CD4-positive, alpha-beta T cell treated with Interleukin-6 for 4 hours (primary cell): ENCODE measurements at regions not wholly inside any gene's neighbourhood (a gene's known extent, or its start where the extent isn't known, plus 50 kb on each side); places are given as distances from the start of the nearest gene placed in this dataset.
A peak's percentile ranks its signal among the peaks of the same experiment; 100 is the strongest.

Experiments
- DNase-seq: peaks from one replicate; pipeline ENCODE4 v3.0.0-alpha.2; 2020; ENCODE audit warnings: mixed read lengths

DNA sequence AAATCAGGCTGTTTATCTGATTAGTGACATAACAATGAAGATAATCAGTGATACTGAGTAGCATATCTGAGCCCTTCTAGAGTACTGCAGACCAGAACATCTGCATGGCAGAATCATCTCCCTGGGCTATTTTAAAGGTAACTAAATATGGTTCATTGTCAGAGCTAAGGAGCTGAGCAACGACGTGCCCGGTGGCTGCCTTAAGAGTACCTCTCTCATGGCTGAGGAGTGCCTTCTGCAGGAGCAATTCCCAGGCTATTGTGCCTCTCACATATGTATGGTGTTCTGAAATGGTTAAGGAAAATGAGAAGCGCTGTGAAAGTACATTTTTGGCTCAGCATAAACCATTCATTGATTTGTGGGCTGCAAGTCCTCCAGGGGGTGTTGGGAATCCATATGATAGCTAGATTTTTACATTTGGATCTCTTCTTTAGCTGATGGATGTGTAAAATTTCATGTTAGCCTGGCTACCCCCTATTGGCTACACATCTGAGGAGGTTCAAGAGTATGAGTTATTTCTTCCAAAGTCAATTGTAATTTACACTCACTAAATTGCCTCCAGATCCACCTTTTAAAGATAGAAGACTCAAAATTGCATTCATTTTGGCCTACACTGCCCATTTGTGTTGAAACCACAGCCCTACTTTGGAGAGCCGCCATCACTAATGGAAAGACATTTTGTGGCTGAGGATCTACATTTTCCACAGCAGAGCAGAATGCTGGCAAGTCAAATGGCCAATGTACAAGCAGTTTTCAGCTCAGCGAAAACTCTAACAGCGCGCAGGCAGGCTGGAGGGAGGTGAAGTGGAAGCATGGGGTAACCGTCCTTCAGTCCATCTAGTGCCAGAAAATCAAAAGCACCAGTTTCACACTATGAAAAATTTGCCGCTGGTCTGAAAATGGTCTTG, 198.0 kb downstream of the SIM1 start:
- no peak for DNase-seq

DNA sequence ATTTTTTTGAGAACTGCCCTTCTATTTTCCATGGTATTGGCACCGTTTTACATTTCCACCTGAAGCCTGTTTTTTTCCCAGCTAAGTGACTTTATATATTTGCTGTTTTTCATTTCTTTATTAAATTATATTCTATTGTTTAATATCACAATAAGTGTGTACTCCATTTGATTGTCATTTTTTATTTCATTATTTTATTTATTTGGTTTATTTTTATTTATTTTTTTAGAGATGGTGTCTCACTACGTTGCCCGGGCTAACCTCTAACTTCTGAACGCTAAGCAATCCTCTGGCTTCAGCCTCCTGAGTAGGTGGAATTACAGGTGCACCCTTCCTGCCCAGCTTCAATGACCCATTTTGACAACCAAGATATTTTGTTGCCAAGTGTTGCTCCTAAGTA, 202.6 kb downstream of the SIM1 start:
- DNase-seq: no peak

GRCh38 chr6:100261486-100261885, 203.2 kb downstream of the SIM1 start:
- no peak for DNase-seq

DNA sequence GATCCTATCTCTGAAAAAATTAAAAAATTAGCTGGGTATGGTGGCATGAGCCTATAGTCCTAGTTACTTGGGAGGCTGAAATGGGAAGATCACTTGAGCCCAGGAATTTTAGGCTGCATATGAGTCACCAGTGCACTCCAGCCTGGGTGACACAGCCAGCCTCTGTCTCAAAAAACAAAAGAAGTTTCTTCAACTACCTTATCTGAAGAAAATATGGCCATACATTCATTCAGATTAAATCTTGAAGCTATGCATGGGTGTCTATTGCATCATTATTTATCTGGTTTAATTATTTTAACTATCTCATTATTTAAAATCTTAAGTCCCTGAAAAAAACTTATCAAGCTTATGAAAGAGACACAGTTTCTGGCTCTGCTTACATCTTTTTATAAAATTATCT, 204.1 kb downstream of the SIM1 start:
- DNase-seq: no peak

- no peak for DNase-seq
Measured at GRCh38 chr6:100259865-100260264, 204.9 kb downstream of the SIM1 start.

DNA sequence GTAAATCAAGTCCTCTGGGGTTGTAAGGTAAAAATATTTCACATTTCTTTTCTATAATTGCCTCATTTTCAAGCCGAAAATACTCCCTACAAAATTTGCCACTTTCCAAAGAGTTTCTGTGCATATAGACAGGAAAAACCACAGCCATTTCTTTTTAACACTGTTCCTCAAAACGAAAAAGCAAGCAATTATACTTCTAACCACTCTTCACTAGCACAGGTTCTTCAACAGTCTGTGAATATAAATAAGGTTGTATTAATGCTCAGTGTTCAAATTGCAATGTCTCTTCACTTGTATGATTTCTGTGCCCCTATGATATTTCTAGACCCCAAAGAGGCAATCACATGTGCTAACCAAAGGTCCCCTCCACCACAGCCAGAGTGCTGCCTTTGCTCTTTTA, 206.0 kb downstream of the SIM1 start:
- no peak for DNase-seq

- no peak for DNase-seq
Measured at GRCh38 chr6:100257793-100258395, 206.8 kb downstream of the SIM1 start.

- no peak for DNase-seq
Measured at GRCh38 chr6:100255701-100256100, 209.0 kb downstream of the SIM1 start.

DNA sequence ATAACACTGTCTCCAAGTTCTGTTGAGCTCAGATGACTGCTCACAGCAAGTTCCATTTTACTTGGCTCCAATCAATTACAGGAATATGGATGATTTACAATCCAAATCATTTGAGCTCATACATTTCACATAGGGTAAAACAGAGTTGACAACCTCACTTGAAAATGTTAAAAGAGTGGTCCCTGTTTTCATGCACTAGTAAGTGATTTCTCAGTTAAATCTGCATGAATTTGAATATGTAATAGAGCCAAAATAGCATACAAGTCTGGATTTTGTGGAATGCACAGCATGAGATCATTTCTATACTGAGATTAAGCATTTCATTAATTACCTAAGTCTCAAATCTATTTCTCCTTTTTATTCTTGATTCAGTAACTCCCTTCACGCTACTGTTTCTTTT, 217.6 kb downstream of the SIM1 start:
- no peak for DNase-seq

DNA sequence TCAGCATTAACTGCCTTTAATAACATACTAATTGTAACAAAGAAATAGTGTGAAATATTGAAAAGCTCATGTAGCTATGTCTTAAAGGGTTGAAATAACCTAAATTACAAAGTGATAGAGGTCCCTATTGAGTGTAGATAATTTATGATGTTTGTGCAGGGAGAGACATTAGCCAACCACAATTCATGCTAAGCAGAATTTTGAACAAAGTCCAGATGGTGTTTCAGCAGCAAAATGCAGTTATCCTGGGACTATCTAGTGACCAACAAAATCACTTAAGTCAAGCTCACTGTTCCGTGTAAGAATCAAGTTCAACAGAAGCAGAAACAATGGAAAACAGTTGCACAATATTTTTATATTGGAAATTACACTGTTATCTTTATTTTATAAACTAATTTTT, 218.5 kb downstream of the SIM1 start:
- DNase-seq: no peak

DNA sequence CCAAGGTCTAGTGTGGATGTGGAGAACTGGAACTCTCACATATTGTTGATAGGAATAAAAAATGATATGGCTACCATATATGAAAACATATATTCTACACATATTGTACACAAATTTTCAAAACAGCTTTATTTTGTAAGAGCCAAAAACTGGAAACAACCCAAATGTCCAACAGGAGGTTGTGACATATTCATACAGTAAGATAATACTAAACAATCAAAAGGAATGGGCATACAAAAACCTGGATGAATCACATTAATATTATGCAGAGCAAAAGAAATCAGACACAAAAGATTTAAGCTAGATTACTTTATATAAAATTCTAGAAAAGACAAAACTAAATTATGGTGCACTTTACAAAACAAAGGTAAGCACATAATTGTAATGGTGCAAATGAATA, 223.9 kb downstream of the SIM1 start:
- DNase-seq: no peak

- DNase-seq: no peak
Measured at GRCh38 chr6:100237821-100238220, 226.9 kb downstream of the SIM1 start.

DNA sequence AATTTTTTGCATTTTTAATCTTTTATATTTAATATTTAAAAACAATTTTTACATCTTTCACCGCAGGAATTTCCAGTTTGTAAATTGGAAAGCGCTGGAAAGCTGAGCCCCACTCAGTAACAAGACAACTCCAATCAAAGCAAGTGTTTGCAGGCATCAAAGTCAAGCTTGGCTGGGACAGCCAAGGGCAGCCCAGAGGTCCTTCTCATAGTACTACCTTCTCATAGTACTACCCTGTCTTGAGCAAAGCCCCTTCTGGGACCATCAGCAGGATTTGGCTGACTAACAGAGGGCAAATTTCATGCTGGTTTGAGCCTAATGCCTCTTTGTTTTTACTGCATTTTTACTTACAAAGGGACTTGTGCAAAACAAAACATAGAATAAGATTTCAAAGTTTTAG, 228.3 kb downstream of the SIM1 start:
- no peak for DNase-seq

DNA sequence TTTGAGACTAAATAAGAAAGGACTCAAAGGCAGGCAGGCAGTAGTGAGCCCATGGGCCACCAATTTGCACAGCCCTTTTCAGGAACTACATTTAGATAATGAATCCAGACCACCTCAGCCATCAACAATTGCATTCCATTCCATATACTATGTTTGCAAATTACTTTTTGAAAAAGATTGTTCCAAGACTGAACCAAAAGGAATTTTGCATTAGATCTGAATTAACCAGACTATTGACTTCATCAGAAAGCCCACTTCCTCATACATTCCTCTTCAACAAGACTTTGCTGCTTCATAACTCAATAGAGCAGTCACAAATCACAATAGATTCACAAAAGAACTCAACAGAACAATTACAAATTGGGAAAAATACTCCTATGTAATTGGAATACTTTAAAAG, 229.1 kb downstream of the SIM1 start:
- no peak for DNase-seq

GRCh38 chr6:100234625-100235024, 230.1 kb downstream of the SIM1 start:
- DNase-seq: no peak

- DNase-seq: no peak
Measured at GRCh38 chr6:100232781-100233573, 231.7 kb downstream of the SIM1 start.

DNA sequence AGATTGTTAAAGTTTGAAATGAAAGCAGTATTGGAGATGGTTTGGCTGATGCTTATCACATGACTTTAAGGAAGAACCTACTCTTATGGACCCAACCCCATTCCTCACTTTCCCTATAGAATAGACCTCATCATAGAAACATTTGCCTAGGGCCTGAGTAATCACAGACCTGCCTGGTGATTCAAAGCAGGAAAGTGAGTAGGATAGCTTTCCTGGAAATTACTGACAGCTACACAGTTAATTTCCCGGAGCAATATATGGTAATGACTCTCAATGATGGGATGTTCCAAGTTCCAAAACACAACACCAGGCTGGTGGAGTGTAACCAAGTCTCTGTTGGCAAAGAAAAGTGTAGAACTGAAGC, 233.8 kb downstream of the SIM1 start:
- DNase-seq: no peak

GRCh38 chr6:100230115-100230952, 234.4 kb downstream of the SIM1 start:
- DNase-seq: no peak

DNA sequence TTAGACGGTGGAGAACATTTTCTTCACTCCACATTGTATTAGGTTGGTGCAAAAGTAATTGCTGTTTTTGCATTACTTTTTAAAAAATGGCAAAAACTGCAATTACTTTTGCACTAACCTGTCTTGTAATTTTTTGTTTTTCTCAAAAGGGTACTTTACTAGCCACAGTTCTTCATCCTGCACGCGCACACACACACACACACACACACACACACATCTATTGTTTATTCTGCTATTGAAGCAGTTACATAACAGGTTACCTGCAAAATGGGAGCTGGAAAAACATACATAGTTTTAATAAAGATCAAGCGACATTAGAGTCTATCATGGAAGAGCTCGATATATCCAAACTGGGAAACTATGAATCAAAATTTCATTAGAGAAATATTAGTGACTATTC, 235.2 kb downstream of the SIM1 start:
- DNase-seq: no peak

- DNase-seq: peak; percentile 9
Measured at GRCh38 chr6:100228834-100229441, 234.9 kb upstream of the MCHR2 start.

GRCh38 chr6:100228437-100228833, 234.4 kb upstream of the MCHR2 start:
- no peak for DNase-seq

- DNase-seq: no peak
Measured at GRCh38 chr6:100226811-100227210, 232.8 kb upstream of the MCHR2 start.
